GM06990 (cell line): ENCODE measurements at regions not wholly inside any gene's neighbourhood (a gene's known extent, or its start where the extent isn't known, plus 50 kb on each side); places are given as distances from the start of the nearest gene placed in this dataset.
"Not testable (repeated sequence)": the region's sequence is repeated elsewhere in the genome, so short reads cannot be mapped to it uniquely, and the experiment has no call there.

ENCODE experiments used
- DNase-seq: peaks from one replicate; pipeline ENCODE4 v3.0.0-alpha.2; 2011; ENCODE audit not compliant: insufficient read length; ENCODE audit errors: extremely low read depth
- H3K27me3 ChIP-seq: replicated peaks from 2 replicates; pipeline ENCODE4 v1.6.0; 2011; ENCODE audit warnings: low read length; ENCODE audit not compliant: control insufficient read depth, insufficient read depth
- H3K36me3 ChIP-seq: 2 replicates; pipeline ENCODE4 v1.5.1; 2011; ENCODE audit warnings: low read length; ENCODE audit not compliant: control insufficient read depth, insufficient read depth
- H3K4me3 ChIP-seq: replicated peaks from 2 replicates; pipeline ENCODE4 v1.5.1; 2011; ENCODE audit warnings: low read depth, mild to moderate bottlenecking, control low read depth, low read length
- TF ChIP-seq, protein P1 (sequence below): IDR thresholded peaks from 2 replicates; pipeline ENCODE4 v1.5.1; 2011; ENCODE audit warnings: low read length, control low read depth, mild to moderate bottlenecking, inconsistent platforms; ENCODE audit not compliant: insufficient read depth, poor library complexity, severe bottlenecking

DNA sequence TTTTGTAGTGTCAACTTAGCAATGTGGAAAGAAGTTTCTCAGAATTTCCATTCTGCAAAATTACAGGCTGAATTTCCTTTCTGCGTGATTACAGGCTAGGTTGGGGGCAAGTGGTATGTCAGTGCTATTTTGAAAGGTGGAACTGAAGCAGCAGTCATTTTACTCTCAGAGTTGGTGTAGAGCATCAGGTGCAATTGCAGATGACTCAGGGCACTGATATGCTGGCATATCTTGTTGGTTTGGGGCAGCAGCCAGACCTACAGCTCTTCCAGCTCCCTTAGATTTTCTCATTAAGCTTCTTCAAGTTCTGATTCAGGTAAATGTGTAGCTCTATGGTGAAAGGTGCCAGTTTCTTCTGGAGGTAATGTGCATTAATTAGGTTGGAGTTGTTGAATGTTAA, 930.7 kb upstream of the PCDH10 start:
- DNase-seq, result no peak
- Histone ChIP-seq H3K36me3 (no peaks in the 10 kb centered on the region), H3K27me3 (no peaks in the 10 kb centered on the region), H3K4me3 (no peak overlapping the region)
- TF ChIP-seq, protein P1, sequence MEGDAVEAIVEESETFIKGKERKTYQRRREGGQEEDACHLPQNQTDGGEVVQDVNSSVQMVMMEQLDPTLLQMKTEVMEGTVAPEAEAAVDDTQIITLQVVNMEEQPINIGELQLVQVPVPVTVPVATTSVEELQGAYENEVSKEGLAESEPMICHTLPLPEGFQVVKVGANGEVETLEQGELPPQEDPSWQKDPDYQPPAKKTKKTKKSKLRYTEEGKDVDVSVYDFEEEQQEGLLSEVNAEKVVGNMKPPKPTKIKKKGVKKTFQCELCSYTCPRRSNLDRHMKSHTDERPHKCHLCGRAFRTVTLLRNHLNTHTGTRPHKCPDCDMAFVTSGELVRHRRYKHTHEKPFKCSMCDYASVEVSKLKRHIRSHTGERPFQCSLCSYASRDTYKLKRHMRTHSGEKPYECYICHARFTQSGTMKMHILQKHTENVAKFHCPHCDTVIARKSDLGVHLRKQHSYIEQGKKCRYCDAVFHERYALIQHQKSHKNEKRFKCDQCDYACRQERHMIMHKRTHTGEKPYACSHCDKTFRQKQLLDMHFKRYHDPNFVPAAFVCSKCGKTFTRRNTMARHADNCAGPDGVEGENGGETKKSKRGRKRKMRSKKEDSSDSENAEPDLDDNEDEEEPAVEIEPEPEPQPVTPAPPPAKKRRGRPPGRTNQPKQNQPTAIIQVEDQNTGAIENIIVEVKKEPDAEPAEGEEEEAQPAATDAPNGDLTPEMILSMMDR, result no peak

DNA sequence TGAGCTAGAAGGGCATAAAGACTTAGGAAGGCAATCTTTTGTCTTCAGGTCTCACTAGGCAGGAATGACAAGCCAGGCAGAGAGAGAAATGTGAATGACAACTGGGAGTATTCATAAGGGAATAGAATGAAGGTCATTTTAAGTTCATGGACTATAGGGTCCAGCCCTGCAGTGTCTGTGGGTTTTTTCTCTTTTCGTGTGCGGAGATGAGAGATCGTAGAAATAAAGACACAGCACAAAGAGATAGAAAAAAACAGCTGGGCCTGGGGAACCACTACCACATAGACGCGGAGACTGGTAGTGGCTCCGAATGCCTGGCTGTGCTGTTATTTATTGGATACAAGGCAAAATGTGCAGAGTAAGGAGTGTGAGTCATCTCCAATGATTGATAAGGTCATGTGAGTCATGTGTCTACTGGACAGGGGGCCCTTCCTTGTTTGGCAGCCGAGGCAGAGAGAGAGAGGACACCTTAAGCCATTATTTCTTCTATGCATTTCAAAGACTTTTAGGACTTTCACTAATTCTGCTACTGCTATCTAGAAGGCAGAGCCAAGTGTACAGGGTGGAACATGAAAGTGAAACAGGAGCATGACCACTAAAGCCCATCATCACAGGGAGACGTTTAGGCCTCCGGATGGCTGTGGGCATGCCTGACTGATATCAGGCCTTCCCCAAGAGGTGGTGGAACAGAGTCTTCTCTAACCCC, 921.8 kb upstream of the PCDH10 start:
- H3K27me3 ChIP-seq, result no peaks in the 10 kb centered on the region
- H3K4me3 ChIP-seq, result no peak overlapping the region
- H3K36me3 ChIP-seq, result no peaks in the 10 kb centered on the region
- TF ChIP-seq, protein P1, result no peak
- DNase-seq, result no peak

DNA sequence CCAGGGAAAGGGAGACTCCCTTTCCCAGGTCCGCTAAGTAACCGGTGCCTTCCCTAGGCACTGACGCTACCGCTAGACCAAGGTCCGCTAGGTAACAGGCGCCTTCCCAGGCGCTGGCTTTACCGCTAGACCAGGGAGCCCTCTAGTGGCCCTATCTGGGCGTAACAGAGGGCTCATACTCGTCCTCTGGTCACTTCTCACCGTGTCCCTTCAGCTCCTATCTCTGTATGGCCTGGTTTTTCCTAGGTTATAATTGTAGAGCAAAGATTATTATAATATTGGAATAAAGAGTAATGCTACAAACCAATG, 921.3 kb upstream of the PCDH10 start:
- DNase-seq, H3K27me3 ChIP-seq, H3K36me3 ChIP-seq, H3K4me3 ChIP-seq: not testable (repeated sequence)
- TF ChIP-seq, protein P1, result peak; percentile 7

DNA sequence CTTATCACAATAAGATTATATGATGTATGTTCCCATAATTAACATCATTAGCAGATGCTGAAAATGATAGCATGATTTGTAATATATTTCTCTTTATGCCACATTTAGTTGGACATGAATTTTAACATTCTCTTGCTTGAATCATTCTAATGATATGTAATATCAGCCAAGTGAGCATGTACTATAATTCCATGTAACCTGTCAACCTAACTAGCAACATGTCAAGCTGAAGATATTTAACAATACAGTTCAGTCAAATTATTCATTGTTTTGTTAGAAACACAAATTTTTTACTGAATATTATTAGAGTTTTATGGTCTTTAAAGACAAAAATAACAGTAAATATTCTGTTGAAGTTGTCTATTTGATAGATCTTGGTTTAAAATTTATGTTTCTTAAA, 920.4 kb upstream of the PCDH10 start:
- TF ChIP-seq, protein P1, result no peak
- H3K36me3 ChIP-seq, result no peaks in the 10 kb centered on the region

DNA sequence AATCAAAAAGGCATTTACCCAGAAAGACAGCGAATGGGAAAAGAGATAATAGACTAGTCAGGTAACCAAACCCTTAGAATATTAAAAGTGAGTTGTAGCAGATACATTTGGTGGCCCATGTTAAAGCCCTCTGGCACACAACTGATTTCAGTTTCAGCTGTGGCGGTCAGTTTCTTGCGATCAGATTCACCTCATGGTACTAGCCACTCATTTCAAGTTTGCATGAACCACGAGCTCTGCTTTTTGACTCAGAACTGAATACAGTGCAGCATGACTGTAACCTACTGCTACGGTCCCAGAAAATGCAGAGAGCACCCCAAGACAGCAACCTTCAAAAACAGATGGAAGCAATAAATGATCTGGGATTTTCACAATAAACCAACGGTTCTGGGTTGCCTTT, 919.1 kb upstream of the PCDH10 start:
- DNase-seq, result no peak
- H3K27me3 ChIP-seq, result no peaks in the 10 kb centered on the region
- TF ChIP-seq, protein P1, result no peak
- H3K36me3 ChIP-seq, result no peaks in the 10 kb centered on the region
- no peak overlapping the region for H3K4me3 ChIP-seq

More for the DNA sequence above, 920.4 kb upstream of the PCDH10 start:
- DNase-seq, result no peak
- no peaks in the 10 kb centered on the region for H3K27me3 ChIP-seq
- no peak overlapping the region for H3K4me3 ChIP-seq

DNA sequence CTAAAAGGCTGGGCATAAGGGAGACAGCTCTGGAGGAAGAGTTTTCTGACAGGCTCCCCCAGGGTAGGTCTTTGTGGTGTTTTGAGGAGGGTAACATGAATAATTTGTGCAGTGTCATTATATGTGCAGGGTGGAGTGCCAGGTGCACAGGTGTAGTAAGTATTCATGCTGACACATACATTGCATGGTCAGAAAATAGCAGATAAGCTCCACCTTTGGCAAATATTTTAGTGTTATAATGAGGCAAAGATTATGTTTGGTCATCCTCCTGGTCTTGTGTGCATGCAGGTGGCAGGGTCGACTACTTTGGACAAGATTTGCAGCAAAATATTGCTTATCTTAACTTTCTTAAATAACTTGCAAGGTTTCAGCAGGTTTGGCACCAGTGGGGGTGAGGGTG, 910.4 kb upstream of the PCDH10 start:
- Histone ChIP-seq H3K36me3 (no peaks in the 10 kb centered on the region), H3K4me3 (no peak overlapping the region), H3K27me3 (no peaks in the 10 kb centered on the region)
- TF ChIP-seq, protein P1, result no peak
- DNase-seq, result no peak
